HG03558 (cell line): ENCODE measurements at regions not wholly inside any gene's neighbourhood (a gene's known extent, or its start where the extent isn't known, plus 50 kb on each side); places are given as distances from the start of the nearest gene placed in this dataset.

Source experiments
- ATAC-seq: cut with Tn5 transposase; IDR thresholded peaks from one replicate; pipeline ENCODE4 v1.9.1; 2021; ENCODE audit warnings: moderate number of reproducible peaks; ENCODE audit not compliant: unreplicated experiment; ENCODE audit errors: extremely low read depth

GRCh38 chr2:7924023-7924762 is 757.7 kb upstream of the ID2 start:
- ATAC-seq = no peak

- no peak for ATAC-seq
Measured at GRCh38 chr2:7925506-7925905, 756.4 kb upstream of the ID2 start.

DNA sequence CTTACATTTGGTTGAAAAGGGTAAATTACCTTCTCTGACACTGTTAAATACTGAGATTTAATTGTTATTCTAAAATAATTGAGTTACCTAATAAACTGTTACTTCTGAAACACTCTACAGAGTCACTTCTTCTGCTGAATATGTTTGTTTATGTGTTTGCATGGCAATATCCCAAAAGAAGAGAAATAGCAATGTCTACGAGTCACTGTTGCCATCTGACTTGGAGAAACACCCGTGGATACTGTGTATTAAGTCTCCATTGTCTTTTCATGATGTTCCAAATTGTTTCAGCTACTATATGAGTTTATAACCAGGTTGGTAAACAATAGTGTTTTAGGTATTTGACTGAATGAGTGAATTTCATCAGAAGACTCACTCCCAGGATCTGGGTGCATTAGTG is 754.2 kb upstream of the ID2 start:
- ATAC-seq = no peak

- ATAC-seq = no peak
Measured at GRCh38 chr2:7929281-7929680, 752.6 kb upstream of the ID2 start.

GRCh38 chr2:7930800-7931635 is 750.8 kb upstream of the ID2 start:
- no peak for ATAC-seq

- no peak for ATAC-seq
Measured at GRCh38 chr2:7931808-7932207, 750.0 kb upstream of the ID2 start.

DNA sequence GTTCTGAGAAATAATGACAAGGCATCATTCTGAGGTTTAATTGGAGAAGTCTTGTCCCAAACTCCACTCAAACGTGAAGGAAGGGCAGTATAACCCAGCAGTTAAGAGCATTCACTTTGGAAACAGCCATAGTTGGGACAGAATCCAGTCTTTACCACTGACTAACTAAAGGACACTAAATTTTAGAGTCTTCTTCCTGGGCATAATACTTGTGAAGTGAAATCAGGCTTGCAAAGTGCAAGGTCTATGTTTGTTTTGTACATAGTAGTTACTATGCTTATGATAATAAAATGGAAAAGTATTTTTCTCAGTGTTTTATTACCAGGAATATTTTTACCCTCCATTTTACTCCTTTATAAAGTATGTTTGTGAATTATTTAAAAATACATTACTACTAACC is 748.2 kb upstream of the ID2 start:
- no peak for ATAC-seq

DNA sequence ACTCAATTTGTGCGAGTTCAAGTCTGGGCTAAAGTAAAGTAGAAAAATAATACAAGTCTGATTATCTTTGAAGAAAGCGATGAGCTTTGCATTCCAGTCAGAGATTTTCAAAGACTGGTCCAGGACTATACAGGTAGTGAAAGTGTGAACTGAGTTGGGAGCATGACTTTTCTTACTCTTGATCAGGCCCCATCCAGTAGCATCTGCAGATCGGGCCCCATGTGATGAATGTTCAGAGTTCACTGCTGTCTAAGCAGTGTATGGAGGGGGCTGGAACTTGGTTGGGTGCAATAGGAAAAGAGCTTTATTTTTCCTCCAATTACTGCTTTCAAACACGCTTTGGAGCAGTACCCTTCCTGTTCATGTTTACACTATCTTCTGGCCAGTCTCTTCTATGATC is 747.4 kb upstream of the ID2 start:
- ATAC-seq = no peak

DNA sequence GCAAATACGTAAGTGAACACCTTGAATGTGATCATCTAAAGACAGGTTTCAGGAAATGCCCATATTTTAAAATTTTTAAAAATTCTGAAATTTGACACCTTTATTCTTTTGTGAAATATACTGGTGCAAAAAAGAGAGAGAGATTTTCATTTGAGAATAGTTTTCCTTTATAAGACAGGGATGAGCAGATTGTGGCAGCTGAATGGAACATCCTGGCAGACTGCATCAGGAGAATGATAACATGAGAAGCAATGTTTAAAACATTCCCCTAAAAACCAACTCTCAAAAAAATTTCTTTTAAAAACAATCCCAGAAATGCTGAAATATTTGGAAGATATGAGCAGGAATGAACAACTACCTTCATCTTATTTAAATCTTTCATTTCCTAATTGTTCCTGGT is 744.8 kb upstream of the ID2 start:
- ATAC-seq = no peak

GRCh38 chr2:7940723-7941122 is 741.1 kb upstream of the ID2 start:
- no peak for ATAC-seq

DNA sequence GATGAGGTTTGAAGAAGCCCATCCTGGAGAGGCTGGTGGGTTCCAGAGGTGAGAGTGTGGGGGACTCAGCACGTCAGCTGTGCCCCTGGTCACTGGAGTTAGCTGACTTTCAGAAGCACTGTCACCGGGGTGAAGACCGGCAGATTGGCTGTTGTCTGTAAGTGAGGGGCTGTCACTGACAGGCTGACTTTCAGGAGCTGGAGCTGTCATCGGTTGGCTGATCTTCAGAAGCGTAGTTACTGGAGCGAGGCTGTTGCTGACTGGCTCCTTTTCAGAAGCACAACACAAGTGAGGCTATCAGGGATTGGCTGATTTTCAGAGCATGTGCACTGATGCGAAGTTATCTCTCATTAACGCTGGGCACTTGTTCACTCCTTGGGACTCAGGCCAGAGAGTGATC is 738.4 kb upstream of the ID2 start:
- ATAC-seq = no peak

DNA sequence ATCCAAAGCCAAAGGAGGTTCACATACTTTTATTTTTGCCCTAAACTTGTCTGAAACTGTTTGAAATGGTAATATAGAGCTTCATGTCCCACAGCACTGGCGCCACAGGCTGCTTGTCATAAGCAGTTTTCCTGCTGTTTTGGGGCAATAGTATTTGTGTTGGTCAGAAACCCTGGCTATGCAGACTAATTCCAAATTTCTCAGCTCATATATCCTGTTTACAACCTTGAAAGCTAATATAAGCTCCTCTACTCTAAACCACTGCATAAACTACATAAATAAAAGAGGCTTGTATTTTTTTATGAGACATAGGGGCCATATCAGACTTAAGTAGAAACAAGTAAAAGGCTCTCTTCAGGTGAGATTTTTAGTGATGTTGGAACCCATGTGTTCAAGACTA is 736.8 kb upstream of the ID2 start:
- ATAC-seq = no peak

DNA sequence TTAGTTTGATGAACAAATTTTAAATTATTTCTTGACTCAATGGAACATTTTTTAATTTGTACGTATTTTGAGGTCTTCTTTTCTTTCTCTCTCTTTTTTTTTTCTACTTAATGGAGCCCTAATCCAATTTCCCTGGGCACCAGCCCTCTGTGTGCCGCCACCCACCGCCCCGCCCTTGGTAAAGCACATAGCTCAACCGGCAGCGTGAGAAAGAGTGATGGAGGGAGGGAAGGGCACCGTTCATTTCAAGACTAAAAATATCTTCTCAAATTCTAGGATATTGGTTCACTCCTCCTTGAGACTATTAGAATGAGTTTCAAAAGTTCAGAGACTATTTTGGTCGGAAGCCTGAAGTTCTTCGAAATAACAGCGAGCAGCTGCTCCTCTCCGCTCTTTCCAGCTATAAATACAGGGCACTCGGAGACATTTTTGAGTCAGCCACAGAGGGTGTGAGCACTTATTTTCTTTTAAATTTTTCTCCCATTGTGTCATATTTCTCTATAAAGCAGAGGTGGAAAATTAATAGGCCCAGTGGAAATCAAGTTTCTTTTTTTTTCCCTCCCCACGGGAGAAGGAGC is 731.7 kb upstream of the ID2 start:
- ATAC-seq = no peak

GRCh38 chr2:7951001-7951400 is 730.9 kb upstream of the ID2 start:
- no peak for ATAC-seq

GRCh38 chr2:7951490-7951889 is 730.4 kb upstream of the ID2 start:
- no peak for ATAC-seq

GRCh38 chr2:7952046-7952745 is 729.7 kb upstream of the ID2 start:
- ATAC-seq = no peak

DNA sequence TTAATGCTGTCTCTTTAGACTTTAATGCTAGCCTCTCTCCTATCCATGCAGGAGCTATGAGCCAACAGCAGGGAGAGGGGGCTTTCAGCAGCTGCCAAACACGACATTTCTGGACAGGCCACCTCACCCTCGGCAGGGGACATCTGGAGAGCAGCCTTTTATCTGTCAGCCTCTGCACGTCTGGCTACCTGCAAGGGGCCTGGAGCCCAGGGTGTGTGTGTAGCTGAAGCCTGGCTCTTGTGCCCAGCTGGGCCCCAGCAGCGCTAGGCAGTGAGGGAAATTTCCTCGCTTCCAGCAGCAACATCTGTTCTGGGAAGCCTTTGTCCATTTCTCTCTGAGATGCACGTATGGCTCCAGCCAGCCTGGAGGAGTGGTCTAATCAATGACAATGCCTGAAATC is 728.7 kb upstream of the ID2 start:
- ATAC-seq = no peak

DNA sequence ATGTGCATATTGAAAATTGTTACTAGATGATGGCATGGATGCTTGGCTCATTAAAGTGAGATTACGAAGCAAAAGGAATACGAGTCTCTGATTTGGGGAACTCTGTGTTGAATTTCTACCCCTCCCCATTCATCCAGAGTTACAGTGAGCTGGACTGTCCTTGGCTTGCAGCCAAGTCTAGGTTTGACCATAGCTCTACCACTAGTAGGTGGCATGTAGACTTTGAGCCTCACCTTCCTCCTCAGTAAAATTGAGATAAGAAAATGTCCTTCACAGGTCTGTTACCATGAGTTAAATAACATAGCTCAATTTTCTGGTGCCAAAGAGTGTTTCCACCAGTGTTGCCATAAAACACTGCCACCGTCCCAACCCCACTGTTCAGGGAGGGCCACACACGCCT is 727.6 kb upstream of the ID2 start:
- ATAC-seq = no peak

DNA sequence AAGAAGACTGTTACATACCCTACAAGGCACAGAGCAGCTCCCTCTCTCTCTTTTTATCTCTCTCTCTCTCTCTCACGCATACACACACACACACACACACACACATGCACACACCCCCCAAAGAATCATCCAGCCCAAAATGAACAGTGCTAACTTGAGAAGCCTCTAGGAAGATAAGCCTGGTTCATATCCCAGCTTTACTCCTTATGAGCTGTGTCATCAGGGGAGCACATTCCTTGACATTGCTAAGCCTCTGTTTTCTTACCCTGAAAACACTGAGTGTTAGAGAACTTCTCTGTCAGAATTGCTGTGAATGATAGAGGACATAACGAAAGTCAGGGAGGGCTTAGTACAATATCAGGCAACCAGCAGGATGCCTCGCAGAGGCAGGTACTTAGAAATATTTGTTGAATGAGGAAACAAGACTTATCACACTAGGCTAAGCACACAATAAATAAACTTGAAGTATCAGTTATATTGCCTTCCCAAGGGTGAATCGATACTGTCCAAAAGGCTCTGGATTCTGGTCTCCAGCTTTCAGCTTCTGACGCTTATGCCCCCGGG is 725.6 kb upstream of the ID2 start:
- no peak for ATAC-seq

GRCh38 chr2:7961550-7961949 is 720.3 kb upstream of the ID2 start:
- no peak for ATAC-seq

DNA sequence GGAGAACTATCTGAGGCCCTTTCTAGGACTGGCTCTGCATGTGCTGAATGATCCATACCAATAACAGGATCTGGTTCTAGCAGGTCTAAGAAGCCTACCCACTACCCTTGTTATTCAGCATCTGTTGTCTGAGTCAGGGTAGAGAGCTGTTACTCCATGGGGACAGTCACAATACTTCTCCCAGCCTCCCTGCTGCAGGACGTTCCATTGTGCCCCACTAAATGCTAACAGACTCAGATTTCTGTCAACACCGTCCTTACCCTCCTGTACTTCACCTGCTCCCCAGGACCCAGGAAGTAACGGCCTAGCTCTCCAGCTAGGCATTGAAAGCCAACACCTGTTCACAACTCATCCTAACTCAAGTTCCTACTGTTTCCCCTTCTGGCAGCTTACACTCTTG is 719.7 kb upstream of the ID2 start:
- no peak for ATAC-seq
